HG03095 (cell line): ENCODE measurements at regions not wholly inside any gene's neighbourhood (a gene's known extent, or its start where the extent isn't known, plus 50 kb on each side); places are given as distances from the start of the nearest gene placed in this dataset.

Source experiments
- ATAC-seq: cut with Tn5 transposase; IDR thresholded peaks from one replicate; pipeline ENCODE4 v1.9.1; 2021; ENCODE audit warnings: moderate library complexity; ENCODE audit not compliant: unreplicated experiment

DNA sequence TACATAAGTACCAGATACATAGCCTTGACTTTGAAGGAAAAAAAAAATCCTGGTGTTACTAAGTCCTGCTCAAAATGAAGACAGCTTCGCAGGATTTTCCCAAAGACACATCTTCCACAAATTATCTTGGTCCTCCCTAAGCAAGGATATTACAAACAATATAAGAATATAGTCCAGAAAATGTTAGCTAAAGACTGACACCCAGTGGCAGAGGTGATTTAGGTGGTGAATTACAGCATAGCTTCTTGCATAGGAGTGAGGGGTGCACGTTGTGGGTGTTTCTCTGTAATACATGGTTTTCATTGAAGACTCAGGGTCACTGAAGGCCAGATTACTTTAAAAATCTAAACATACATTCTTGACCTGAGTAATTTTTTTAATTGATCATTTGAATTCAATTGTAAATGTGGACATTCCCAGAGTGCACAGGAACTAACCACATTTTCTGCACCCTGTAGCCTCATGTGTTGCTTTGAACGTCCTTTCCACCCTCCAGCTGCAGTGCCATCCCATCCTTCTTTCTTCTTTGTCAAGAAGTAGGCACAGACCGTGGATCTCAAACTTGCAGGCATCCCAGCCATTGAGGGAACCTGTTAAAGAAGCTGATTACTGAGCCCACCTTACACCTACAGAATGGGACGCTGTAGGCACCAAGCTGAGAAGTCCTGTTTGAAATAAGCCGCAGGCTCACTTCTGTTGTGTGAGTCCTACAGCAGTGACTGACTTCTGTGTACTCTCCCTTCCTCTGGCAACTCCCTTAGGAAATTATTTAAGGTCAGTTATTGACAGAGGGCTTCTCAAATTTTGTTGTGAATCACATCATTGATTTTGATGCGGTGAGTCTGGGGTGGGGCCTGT lies 102.6 kb downstream of the PERP start:
- no peak for ATAC-seq

DNA sequence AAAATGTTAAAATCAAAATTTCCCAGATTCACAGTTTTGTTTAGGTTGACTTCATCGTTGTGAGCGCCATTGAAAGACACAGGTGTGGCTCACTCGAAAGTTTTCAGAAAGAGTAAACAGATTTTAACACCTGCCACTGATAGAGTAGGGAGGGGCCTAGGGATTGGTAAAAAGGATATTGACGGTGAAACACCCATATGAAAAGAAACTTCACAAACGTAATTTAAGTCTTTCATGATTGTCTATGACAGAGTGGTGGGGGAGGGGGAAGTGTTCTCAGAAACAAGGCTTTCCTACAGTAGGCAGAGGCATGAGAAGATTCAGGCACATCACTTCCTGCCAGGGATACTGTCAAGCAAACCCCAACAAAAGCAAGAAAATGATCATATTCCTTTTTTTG lies 101.4 kb downstream of the PERP start:
- ATAC-seq: no peak

DNA sequence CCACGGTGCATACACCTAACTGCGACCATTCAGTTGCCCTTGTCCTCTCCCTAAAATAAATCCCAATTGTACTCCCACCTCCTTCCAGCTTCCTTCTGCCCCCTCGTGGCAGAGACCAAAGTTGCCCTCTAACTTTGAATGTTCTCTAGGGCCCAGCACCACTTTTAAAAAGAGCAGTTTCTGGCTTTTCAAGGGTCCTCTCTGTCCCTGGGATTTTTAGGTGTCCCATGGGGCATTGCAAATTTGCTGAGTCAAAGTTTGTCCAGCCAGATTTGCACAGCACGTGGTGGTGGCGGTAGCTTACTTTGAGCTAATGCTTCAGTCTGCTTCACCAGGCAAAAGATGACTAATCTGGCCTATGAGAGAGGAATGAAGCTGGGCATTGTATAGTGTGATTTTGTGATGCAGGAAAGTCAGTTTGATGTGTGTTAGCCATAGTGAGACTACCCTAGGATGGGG lies 100.2 kb downstream of the PERP start:
- no peak for ATAC-seq

DNA sequence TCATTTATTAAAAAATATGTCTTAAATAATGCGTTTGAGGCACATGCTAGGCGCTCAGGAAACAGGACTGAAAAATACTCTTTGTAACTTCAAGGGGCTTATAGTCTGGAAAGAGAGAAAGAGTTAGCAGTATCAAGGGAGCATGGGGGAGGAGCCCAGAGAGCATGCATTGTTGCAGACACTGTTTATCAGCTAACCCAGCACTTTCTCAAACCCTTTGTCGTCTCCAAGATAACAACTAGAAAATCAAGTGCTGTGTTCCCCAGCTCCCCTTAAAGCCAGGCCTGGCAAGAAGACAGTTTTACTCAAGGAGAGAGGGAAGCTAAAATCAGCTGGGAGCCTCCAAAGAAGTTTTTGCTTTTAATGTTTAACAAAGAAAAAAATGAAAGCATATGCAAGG lies 98.4 kb downstream of the PERP start:
- no peak for ATAC-seq

DNA sequence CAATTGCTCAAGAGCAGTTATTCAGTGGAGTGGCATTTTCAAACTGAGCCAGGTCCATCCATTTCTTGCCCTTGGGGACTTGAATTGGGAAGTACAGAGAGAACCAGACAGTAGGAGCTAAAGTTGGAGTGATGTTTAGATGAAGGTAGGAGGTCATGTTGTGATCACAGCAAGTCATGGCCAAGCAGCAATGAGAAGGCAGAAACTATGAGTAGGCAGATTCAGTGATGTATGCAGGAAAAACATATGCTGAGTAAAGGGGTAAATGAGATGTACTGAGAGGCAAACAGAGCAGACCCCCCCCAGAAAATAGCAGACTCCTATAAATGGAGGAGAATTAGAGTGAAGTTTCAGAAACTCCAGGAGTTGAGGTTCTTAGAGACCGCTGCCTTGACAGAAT lies 95.8 kb downstream of the PERP start:
- no peak for ATAC-seq

DNA sequence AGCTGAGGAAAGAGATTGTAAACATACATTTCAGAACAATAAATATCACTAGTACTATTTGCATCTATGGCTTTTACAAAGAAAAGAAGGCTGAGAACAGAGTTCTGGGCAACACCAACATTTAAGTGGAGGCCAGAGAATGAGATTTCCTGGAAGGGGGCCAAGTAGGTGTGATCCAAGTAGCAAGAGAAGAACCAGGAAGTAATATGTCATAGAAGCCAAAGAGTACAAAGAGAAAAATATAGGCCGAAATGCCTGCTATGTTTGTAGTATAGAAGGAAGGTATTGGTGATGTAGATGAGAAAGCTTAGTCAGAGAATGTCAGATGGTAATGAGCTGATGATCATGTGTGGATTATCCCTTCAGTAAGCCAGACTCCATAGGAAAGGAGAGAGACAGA lies 94.5 kb downstream of the PERP start:
- ATAC-seq: no peak

DNA sequence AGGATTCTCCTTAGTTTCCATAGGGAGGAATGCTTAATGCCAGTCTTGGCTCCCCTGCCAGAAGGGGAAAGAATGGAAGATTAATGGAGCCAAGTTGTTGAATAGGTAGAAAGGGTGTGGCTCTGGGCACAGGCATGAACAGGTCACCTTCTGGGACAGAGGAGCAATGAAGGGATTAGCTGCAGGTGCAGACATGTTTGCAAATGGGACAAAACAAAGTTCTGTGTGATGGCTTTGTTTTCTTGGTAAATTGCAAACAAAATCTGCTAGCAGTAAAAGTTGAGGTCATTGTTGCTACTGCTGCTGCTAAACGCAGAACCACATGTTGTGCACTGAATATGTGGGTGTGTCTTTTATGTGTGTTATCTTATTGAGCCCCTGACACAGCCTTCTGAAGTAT lies 93.3 kb downstream of the PERP start:
- ATAC-seq: no peak

DNA sequence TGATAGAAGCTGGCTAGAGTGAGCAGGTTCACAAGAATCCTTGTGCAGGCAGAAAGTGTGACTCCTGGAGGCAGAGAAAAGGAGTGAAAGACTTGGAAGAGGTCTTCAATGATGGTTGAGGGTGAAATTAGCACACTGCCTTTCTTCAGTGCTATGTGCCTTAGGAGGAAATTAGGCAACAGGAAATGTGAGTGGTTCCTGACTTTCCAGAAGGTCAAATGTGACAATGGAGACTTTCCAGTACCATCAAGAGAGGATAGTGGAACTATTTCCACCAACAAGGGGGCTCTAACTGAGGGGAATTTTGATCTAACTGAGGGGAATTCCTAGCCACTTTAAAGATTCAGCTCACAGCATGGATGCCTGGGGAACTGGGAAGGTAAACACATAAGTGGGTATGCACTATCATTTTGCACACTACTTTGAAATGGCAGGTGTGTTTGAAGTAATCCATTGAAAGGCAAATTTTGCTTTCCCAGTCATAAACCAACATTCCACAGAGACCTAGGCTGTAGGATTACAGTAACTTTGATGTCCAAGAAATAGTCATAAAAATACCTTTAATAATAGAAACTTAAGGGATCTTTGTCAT lies 90.0 kb downstream of the PERP start:
- no peak for ATAC-seq

DNA sequence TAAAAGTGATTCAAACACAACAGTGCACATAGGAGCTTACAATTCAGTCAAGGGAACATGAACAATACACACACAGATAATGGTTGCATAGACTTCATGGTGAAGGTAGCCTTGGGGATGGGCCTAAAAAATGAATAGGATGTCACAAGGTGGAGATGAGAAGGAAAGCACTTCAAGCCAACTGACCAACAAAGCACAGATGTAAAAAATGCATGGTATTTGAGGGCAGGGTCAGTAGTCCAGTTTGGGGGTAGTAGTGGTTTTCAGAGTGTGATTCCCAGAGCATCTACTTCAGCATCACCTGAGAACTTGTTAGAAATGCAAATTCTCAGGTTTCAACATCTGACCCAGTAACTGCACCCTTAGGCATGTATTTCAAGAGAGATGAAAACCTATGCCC lies 88.9 kb downstream of the PERP start:
- no peak for ATAC-seq

DNA sequence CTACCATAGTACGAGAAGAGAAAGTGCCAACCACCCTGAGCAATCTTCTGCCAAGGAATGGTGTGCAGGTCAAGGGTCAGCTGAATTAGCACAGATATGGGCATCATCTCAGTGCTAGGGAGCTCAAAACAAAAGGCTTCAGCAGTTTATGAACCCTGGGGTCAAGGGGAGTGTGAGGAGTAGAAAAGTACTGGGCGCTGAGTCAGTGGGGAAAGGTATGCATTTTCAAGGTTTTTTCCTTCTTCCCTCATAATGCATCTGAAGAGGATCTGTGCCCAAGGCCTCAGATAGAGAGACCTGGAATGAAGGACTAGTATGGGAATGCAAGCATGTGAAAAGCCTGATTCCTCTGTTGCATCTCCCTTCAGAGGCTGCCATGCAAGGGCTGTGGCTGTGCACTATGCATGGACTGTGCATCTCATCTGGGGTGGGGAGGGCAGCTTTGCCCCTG lies 81.7 kb downstream of the PERP start:
- ATAC-seq: no peak

DNA sequence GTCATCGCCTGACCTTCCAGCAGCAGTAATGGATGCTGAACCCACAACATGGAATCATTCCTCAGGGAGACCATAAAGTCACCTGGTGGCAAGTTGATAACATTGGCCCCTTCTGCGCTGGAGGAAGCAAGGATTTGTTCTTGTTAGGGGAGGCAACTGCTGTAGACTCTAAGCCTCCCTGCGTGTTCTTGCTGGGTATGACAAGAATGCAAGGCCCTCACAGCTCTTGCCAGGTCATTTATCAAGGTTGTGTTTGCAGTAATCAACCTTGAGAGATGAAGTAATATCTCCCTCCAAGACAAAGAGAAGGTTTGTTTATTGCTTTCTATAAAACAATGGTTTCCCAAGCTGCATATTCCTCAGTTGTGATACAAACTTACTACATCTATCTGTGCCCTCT lies 80.9 kb downstream of the PERP start:
- no peak for ATAC-seq

DNA sequence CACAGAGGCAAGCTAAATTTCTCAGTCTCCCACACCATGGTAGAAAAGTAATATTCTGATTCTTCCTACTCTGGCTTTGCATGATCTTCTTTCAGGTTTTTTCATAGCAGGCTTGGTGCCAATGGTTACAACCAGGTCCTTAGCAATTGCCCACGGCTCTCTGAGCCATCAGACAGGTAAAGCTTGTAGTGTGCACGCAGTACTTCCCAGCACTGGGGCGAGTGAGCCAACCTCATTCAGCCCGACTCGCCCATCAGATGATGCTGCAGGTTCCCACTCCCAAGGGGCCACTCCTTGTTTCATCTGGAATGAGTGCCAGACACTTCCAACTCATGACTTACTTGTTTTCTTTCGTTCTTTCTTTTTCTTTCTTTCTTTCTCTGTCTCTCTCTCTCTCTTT lies 78.3 kb downstream of the PERP start:
- no peak for ATAC-seq

DNA sequence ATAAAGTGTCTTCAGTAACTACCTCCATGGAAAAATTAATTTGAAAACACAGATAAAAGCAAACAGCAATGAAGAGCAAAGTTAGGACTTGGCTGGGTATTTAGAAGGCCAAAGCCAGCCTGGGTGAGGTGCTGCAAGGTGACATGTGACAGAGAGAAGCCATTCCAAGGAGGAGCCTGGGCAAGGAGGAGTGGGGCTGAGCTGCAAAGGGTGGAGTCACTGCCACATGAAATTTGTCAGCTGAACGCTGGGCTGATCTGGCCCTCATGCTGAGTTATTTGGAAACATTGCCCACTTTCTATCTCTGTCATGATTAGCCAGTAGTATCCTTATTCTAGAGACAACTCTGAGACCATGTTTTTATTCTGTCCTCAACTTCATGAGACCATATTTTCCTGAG lies 76.3 kb downstream of the PERP start:
- ATAC-seq: no peak

DNA sequence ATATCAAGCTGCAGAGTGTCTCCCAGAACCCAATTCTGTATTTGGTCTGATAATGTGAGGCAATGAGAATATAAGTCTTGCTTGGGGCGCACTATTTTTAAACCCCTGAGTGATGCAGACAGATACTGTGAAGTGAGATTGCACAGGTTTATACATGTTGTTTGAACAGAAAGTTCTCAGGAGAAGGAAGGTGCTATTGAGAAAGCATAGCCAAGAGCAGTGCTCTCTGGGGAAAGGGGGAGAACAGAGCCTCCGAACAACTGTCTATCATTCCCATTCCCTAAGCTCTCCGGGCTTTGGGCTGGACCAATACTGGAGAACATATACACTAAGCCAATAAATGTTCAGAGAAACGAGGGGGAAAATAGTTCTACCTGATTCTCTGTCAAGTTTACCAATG lies 75.8 kb downstream of the PERP start:
- no peak for ATAC-seq

DNA sequence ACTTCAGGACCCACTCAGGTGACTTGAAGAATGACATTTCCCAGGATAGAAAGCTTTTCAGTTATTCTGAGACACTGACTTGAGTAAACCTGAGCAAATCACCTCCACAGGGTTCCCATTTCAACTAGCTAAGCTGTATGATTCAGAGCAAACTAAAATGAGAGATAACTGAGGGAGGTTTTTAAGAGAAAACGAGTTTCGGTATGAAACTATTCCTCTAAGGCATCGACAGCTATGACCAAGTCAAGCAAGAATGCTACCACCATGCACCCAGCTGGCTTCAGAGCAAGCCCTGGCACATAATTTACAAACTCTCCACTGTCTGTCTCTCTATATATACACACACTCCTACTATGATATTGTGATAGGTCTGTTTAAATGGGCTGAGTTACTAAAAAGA lies 75.4 kb downstream of the PERP start:
- no peak for ATAC-seq

DNA sequence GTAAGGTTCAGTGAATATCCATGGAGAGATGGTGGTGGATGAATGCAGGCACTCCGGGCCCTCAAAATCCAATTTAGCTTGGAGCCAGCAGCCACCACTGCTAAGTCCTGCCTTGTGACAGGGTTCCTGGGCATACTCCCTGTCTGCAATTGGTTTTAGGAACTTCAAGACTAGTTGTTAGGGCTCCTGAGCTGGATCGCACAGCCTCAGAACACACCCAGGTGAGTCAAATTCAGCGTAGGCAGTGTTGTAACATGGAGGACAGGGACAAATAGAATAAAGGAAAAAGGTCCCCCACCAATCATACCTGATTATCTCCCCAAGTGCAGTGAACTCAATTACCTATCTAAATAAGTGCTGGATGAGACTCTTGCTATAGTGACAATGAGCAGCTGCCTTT lies 74.6 kb downstream of the PERP start:
- no peak for ATAC-seq

DNA sequence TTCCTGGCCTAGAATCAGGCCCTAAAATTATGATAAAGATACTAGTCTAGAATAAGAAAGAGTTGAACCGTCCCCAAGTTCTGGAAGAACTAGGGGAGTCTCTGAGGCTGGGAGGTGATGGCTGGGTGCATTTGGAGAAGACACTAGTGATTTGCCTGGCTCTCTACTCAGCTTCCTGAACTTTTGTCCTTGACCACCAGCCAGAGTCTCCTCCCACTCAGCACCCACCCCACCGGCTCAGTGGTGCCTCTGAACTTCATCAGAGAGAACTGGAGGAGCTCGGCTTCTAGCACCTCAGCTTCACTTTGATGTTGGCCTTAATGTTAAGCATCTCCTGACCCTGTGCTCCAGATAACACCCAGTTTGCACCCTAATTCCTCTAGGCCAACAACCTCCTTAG lies 73.0 kb downstream of the PERP start:
- no peak for ATAC-seq

DNA sequence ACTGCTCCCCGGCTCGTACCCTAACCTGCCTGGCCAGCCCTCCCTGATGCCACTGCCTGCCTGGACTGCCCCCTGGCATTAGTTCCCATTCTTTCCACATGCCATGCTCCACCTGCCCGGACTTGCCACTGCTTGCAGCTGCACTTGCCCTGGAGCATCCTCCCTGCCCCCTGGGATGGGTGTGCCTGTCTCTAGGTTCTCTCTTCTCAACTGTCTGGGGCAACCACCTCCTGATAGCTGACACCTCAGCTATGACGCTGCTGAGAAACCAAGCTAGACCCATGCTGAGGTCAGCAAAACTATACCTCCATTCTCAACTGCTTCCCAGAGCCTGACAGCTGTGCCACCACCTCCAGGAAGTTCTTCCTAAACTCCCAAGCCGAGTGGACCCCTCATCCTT lies 72.1 kb downstream of the PERP start:
- no peak for ATAC-seq

DNA sequence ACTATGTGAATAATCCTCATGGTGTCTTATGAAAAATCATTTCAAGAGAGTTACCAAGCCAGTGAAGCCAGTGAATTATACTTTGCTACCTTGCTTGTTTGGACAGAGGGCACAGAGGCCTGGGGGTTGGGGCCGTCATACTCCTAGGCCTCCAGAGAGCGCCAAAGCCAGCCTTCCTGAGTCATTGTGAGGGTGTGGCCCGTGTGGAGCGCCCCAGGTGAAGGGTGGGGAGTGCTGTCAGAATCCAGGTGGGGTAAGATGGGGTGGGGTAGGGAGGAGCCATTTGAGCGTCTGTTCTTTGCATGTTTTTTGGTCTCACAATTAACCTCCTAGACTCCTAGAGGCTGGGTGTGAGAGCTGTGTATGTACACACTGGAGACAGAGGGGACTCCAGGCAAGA lies 71.1 kb downstream of the PERP start:
- no peak for ATAC-seq

DNA sequence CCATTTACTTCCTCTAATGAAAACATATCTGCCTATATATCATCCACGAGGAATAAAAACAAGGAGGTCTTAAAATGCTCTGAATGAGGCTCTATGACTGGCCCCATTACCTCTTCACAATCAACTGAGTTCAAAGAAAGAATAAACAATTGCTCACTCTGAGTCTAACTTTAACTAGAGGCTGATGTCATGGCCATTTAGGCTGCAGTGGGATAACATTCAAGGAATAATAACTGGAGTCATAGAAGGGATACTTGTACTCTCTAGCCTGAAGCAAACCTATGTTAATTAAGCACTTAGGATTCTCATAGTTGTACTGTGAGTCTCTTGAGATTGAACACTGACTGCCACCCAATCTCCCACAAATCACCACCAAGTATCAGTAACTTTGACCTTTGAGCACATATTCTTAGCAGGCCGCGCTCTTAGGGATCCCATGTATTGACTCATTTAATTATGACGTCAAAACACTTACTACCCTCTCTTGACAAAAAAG lies 70.2 kb downstream of the PERP start:
- no peak for ATAC-seq

DNA sequence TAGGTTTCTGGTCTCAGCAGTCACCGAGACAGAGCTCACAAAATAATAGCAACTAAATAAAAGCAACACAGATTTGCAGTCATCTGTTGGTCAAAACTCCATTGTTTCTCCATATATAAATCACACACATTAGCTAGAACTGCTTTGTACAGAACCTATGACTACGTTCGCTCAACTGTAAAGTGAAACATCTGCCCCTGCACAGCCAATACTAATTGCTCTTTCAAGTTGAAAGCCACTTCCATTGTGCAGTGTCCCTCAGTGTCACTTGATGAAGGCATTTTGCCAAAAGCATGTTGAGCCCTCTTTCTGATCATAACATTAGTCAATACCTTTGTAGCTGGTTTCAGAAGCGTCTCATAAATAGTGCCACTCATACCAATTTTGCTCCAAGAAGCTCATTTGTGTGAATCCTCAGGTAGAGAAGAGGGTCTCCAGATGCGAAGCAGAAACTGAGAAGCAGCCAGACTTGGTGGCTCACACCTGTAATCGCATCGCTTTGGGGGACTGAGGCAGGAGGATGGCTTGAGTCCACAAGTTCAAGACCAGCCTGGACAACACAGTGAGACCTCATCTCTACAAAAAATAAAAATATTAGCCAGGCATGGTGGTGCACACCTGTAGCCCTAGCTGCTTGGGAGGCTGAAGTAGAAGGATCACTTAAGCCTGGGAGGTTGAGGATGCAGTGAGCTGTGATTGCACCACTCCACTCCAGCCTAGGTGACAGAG lies 68.9 kb downstream of the PERP start:
- ATAC-seq: no peak
